GM18873 (cell line): ENCODE measurements at regions not wholly inside any gene's neighbourhood (a gene's known extent, or its start where the extent isn't known, plus 50 kb on each side); places are given as distances from the start of the nearest gene placed in this dataset.

Source experiments
- ATAC-seq: cut with Tn5 transposase; IDR thresholded peaks from one replicate; pipeline ENCODE4 v1.9.1; 2021; ENCODE audit warnings: mild to moderate bottlenecking, moderate library complexity, moderate number of reproducible peaks; ENCODE audit not compliant: unreplicated experiment, low FRiP score

GRCh38 chr3:8236264-8236663 lies 265.4 kb upstream of the LMCD1 start:
- ATAC-seq = no peak

GRCh38 chr3:8237893-8238292 lies 263.7 kb upstream of the LMCD1 start:
- ATAC-seq = no peak

DNA sequence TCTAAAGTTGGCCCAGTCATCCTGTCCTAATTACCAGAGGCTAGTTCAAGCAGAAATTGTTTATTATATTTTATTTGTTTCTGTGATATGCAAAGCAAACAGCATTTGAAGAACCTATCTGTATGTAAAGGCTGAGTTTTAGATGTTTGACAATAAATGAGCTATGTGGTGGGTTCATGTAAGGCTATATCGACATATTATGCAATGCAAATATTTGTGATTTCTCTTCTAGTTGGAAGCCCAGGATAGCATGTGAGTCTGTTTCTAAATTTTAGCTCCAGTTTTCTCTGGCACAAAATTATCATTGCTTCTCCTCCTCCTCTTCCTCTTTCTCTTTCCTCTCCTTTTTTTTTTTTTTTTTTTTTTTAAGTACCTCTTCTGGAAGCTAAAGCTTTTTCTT lies 263.2 kb upstream of the LMCD1 start:
- no peak for ATAC-seq

DNA sequence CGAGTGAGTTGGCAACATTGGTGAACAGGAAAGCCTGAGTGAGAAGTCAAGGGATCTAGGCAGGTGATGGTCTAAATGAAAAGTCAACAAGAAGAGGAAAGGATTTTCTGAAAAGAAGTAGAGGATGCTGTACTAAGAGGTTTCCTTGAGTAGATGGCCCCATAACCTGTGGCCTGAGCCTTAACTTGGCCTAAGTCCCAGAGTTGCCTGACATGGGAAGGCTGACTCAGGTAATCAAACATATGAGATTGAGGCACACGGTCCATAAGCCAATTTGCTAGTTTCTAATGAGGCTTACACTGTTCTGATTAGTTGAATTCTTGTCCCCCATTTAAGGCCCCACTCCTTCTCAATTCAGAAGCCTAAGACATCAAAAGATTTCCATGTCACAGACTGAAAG lies 262.5 kb upstream of the LMCD1 start:
- no peak for ATAC-seq

GRCh38 chr3:8239718-8240695 lies 261.6 kb upstream of the LMCD1 start:
- ATAC-seq = peak; percentile 86

DNA sequence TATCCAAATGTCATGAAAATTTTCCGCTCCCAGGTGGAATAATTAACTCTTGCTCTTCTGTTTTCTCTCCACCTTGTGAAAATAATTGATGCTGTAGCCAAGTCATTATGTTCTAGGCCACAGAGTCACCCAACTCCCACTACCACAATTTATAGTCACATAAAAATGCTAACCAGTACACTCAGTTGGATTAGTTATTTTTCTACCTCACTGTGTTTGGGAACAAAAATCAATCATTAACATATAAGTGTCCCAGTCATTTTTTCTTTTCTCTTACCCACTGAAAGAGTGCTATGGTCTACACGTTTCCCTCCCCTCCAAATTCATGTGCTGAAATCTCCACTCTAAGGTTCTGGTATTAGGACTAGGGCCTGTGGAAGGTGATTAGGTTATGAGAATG lies 255.6 kb upstream of the LMCD1 start:
- no peak for ATAC-seq

DNA sequence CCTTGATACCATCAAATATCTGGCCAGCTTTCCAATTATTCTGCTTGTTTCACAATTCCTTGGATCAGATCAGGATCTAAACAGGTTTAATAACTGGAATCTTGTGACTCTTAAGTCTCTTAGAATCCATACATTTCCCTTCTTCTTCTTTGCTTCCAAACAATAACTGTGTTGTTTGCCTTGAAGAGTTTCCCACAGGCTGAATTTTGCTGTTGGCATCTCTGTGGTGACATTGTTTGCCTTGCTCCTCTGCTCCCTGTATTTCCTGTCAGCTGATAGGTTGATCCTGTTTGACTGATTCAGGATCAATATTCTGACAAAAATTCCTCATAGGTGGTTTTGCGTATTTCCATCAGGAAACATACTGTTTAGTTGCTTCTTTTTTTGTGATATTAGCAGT lies 248.4 kb upstream of the LMCD1 start:
- ATAC-seq = no peak

DNA sequence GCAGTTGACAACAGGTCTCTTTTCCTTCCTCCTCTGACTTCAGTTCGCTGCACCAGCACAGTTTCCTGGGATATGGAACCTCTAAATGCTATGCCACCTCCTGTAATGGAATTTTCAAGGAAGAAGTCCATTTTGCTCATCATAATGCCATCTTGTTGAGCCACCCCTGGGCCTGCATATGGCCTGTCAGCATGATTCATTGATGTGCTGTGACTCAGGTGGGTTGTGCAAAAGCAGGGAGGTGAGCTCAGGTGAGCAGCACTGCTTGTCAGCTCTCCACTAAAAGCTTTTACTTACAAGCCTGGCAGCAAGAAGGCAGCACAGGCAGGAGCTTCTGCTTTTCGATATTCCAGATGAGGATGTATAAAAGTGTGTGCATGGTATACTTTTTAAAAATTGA lies 247.1 kb upstream of the LMCD1 start:
- no peak for ATAC-seq

- ATAC-seq = no peak
These were observed 245.9 kb upstream of the LMCD1 start for GRCh38 chr3:8255725-8256124.

DNA sequence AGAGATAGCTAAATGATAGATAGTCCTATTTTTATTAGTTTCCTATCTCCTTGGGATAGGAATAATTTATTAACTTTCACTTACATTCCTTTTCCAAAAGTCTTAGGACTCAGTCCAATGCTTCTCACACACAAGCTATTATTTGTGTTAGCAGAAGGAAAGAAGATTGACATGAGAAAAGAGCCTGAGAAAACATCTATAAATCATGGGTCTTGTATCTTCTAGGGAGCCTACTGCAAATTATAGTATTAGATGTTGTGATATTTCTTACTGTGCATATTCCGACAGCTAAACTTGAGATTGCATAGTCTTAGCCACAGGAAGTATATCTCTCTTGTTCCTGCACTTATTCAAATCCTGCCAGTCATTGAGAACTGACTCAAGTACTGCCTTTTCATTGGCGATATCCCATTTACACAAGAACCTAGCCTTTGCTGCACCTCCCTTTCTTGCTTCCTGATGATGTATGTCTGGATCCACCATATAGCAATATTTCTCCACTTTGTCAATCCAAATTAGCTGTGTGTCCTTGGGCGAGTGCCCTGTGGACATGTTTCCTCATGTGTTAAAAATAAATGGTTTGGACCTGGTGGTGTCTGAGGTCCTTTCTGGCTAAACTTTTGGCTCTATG lies 245.1 kb upstream of the LMCD1 start:
- no peak for ATAC-seq

GRCh38 chr3:8261018-8261417 lies 240.6 kb upstream of the LMCD1 start:
- ATAC-seq = no peak

DNA sequence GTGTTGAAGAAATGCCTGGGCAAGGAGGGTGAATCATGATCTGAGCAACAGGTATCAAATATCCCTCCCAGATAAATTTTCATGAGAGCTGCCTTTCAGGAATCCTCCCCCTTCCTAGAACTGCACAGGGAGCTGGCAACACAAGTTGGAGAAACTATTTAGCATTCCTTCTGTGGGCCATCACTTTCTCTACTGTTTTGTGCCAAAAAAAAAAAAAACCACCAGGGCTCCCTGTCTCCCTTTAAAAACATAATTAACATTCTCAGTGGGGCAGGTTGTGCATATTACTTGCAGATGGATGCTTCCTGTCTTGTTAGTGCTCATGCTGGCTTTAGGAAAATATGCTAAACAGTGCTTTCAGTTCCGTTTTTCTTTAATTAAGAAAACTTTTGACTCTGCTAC lies 234.9 kb upstream of the LMCD1 start:
- no peak for ATAC-seq

DNA sequence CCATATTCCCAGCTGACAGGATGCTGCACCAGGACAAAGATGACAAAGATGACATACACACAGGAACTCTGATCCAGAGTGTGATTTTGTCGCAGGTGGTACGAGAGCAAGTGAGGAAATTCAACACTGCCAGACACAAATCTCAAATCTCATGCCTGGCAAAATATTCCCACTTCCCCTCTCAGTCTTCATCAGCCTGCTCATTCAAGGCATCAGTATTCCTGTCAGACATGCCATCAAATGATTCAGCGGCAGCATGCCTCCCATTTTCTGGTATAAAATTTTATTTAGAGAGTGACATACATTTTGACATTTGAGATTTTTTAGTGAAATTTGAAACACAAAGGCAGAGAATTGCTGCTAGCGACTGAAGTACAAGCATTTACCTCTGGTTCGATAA lies 228.1 kb upstream of the LMCD1 start:
- ATAC-seq = no peak

- no peak for ATAC-seq
These were observed 225.6 kb upstream of the LMCD1 start for GRCh38 chr3:8276056-8276455.

DNA sequence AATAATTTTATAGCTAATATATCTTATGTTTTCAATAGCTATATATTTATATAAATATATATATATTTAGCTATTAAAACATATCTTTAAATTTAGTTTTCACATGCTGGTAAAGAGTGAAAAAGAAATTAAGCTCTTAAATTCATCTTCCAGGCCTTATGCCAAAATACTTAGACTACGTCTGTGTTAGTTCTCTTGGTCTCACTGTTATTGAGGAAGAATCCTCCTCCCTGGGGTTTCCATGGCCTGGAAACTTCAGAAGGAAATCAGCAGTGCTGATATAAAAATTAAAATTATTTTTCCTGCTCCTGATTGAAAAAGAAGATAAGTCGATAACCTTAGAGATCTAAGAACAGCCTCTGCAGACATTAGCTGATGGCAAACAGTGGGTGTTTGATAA lies 225.1 kb upstream of the LMCD1 start:
- ATAC-seq = no peak

GRCh38 chr3:8278448-8278847 lies 223.2 kb upstream of the LMCD1 start:
- no peak for ATAC-seq

- no peak for ATAC-seq
These were observed 222.1 kb upstream of the LMCD1 start for GRCh38 chr3:8279476-8279875.

- ATAC-seq = no peak
These were observed 221.6 kb upstream of the LMCD1 start for GRCh38 chr3:8279886-8280550.

DNA sequence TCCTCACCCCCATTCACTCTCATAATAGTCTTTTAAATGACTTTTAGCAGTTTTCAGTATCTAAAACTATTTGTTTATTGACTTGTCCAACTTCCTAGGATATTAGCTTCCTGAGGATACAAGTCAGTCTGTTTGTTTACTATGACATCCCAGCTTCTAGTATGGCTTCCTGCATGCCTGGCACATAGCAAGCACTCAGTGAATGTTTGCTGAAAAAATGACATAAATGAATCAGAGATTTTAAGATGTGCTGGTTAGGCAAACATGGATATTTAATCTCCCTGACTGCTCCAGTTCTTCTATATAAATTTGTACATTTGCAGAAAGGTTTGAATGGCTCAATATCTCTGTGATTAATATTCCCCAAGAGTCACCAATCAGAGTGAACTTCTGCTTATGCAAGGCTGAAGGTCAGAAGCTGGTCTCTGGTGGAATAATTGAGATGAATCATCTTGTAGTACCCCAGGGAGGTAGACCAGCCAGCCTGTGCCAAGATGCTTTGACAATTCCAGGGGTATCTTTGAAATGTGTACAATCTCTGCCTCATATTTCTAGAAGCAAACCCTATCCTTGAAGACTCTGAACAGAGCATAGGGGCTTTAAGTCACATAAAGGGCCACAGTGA lies 219.0 kb upstream of the LMCD1 start:
- ATAC-seq = no peak

DNA sequence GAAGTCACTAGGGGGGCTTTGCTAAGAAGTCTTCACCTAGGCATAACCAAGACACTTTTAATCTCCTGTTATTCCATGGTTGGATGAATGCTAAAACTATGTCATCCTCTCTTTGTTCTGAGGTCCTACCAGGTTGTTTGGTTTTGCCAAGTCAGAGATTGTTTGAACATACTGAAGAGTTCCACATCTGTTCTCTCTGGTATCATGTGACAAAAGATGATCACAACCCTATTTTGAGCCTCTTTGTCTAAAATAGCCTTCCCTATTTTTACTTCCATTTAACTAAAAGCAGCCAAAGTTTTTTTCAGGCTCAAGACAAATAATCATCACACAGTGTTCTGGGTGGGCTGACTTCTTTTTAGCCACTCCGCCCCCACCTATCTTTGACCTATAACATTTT lies 218.4 kb upstream of the LMCD1 start:
- no peak for ATAC-seq

GRCh38 chr3:8286086-8286485 lies 215.5 kb upstream of the LMCD1 start:
- ATAC-seq = no peak
